Pancreas (tissue), 10 donors: ENCODE measurements at regions not wholly inside any gene's neighbourhood (a gene's known extent, or its start where the extent isn't known, plus 50 kb on each side); places are given as distances from the start of the nearest gene placed in this dataset.

ENCODE experiments used
- ATAC-seq, 4 donors: fragments of 200-7000 bp; cut with Tn5 transposase; one replicate each; pipeline versions ENCODE4 v1.8.0 to v1.9.1; 2020; ENCODE audit warnings: mild to moderate bottlenecking in 4 of 4, moderate library complexity in 4 of 4
- DNase-seq, 6 donors: peaks; one replicate each; pipeline ENCODE4 v3.0.0-alpha.2; 2020
- FAIRE-seq: peaks from 2 replicates; lab custom pipeline; 2012; peaks lifted over from hg19 to GRCh38; lab: Jason Lieb, UNC
- H3K27ac ChIP-seq, 4 donors: fragments of 200-600 bp; sonication (generic); 1 replicate in 3 of 4; 2 replicates in 1 of 4; pipeline versions ENCODE4 v1.5.0 to v1.8.0; 2020
- H3K27me3 ChIP-seq, 4 donors: fragments of 200-600 bp; one replicate each; pipeline ENCODE4 v1.8.0; 2021
- H3K36me3 ChIP-seq, 3 donors: fragments of 200-600 bp; sonication (generic) in 1 of 3; one replicate each; pipeline versions ENCODE4 v1.5.0 to v1.8.0; 2020 to 2021
- H3K4me1 ChIP-seq, 3 donors: fragments of 200-600 bp; one replicate each; pipeline ENCODE4 v1.8.0; 2021
- H3K4me3 ChIP-seq, 4 donors: fragments of 200-600 bp; sonication (generic) in 2 of 4; one replicate each; pipeline versions ENCODE4 v1.5.0 to v1.8.0; 2020 to 2021
- H3K9me3 ChIP-seq, 4 donors: fragments of 200-600 bp; one replicate each; pipeline ENCODE4 v1.8.0; 2021
- WGBS, 2 donors: extraction: QIAGEN DNeasy Blood & Tissue Kit; methylation state at CpG; one replicate each; pipeline ENCODE4 v1.1.7; 2013; 5-methylcytosine and 5-hydroxymethylcytosine counted together
- intact Hi-C, 3 donors: fragments of 100-400 bp; cut with DNase I; formaldehyde crosslinking; loops; one replicate each; pipeline versions ENCODE4 v1.11.1 to v1.14.2; 2022
- TF ChIP-seq, protein P1 (sequence below), 4 donors: fragments of 200-600 bp; sonication (generic) in 3 of 4; IDR thresholded peaks; one replicate each; pipeline versions ENCODE4 v1.5.0 to v1.8.0; 2021; ENCODE audit warnings: antibody characterized with exemption in 4 of 4
- donor health status: healthy with polysubstance abuse.
- donor health status: DM: no; HTN: no; CAD: no; lungs with moderate emphysema.
- donor health status: DM: no; HTN: no; CAD: no.
- donor health status: control.
- donor health status: control.
- donor health status: Bipolar disorder and iron deficiency.
- donor health status: DM: yes; HTN: yes; CAD: no.
- donor health status: DM: no; HTN: no; CAD: no.
- donor health status: DM: no; HTN: no; CAD: no.
- donor health status: DM: yes; HTN: yes; CAD: no.

DNA sequence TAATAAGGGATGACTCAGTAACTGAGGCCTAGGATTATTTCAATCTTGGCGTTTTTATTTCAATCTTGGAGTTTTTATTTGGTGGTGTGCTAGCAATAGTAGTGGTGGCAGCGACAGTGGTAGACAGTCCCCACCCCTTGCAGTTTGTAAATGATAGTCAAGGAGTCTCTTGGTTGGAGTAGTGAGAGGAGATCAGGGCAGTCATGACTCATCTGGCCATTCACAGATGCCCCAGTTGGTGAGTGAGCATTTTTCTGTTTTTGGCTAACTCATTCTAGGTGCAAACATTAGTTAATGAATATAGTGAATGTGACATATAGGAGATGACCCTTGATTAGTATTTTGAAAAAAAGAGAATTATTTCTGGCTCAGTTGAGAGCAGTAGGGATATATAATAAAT is 93.5 kb upstream of the ADAD1 start:
- no peak overlapping the region for H3K4me3 ChIP-seq
- DNase-seq = no peak
- 85 to 97% methylated on average over 2 of the region's 2 CpGs for WGBS, 2 donors

DNA sequence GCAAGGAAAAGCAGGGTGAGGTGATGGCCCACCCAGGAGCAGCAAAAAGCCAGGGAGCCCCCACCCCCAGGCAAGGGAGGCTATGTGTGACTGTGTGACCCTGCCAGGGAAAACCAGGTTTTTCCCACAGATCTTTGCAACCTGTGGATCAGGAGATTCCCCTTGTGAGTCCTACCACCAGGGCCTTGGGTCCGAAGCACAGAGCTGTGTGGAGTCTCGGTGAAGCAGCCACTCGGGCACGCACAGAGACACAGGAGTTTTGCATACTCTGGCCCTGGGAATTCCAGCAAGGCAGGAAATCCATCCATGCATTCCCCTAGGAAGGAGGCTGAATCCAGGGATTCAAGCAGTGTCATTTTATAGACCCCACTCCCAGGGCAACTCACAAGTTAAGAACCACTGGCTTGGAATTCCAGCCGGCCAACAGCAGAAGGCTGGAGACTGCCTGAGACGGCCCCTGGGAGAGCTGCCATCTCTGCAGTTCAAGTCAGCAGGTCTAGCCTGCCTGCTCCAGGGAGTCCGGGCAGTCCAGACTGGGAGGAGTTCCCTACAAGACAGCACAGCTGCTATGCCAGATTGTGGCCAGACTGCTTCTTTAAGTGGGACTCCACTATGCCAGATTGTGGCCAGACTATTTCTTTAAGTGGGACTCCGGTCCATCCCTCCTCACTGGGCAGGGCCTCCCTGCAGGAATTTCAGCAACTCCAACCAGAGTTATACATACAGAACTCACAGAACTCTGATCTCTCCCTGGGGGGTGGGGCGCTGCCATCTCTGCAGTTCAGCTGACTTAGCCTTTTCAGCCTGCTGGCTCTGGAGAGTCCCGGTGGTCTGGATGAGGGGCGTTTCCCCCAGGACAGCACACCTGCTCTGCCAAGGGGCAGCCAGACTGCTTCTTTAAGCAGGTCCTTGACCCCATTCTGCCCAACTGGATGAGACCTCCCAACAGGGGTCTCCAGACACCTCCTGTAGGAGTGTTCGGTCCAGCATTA is 85.1 kb upstream of the ADAD1 start:
- FAIRE-seq (no peak), DNase-seq (peak in 1 of 6 donors; percentile 29), ATAC-seq (no peak)
- WGBS, 2 donors = 91 to 97% methylated on average over 12 of the region's 12 CpGs
- Histone ChIP-seq H3K27me3 (no peaks in the 10 kb centered on the region), H3K9me3 (no peaks in the 10 kb centered on the region), H3K4me3 (no peak overlapping the region), H3K27ac (no peak overlapping the region), H3K36me3 (peaks cover 0 to 17% (median 0%) of the 10 kb centered on the region in 3 donors), H3K4me1 (no peaks in the 10 kb centered on the region)
- TF ChIP-seq, protein P1, sequence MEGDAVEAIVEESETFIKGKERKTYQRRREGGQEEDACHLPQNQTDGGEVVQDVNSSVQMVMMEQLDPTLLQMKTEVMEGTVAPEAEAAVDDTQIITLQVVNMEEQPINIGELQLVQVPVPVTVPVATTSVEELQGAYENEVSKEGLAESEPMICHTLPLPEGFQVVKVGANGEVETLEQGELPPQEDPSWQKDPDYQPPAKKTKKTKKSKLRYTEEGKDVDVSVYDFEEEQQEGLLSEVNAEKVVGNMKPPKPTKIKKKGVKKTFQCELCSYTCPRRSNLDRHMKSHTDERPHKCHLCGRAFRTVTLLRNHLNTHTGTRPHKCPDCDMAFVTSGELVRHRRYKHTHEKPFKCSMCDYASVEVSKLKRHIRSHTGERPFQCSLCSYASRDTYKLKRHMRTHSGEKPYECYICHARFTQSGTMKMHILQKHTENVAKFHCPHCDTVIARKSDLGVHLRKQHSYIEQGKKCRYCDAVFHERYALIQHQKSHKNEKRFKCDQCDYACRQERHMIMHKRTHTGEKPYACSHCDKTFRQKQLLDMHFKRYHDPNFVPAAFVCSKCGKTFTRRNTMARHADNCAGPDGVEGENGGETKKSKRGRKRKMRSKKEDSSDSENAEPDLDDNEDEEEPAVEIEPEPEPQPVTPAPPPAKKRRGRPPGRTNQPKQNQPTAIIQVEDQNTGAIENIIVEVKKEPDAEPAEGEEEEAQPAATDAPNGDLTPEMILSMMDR (IDR thresholded peaks at IDR 0.05) = no peak
- intact Hi-C loops = no loop called here

More for the DNA sequence above, 93.5 kb upstream of the ADAD1 start:
- H3K36me3 ChIP-seq = peaks cover 0 to 15% (median 7%) of the 10 kb centered on the region in 3 donors
- intact Hi-C loops = no loop called here
- no peak overlapping the region for H3K27ac ChIP-seq
- TF ChIP-seq, protein P1 (IDR thresholded peaks at IDR 0.05) = no peak
- no peaks in the 10 kb centered on the region for H3K4me1 ChIP-seq
- peaks cover 0 to 2% (median 0%) of the 10 kb centered on the region in 4 donors for H3K9me3 ChIP-seq
- no peaks in the 10 kb centered on the region for H3K27me3 ChIP-seq
- ATAC-seq (no peak), FAIRE-seq (no peak)

DNA sequence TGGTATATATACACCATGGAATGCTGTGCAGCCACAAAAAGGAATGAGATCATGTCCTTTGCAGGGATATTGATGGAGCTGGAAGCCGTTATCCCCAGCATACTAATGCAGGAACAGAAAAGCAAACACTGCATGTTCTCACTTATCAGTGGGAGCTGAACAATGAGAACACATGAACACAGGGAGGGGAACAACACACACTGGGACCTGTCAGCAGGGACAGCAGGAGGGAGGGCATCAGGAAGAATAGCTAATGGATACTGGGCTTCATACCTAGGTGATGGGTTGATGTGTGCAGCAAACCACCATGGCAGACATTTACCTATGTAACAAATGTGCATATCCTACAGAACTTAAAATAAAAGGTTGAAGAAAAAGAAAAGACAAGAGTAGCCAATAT is 81.1 kb upstream of the ADAD1 start:
- Histone ChIP-seq H3K9me3 (no peaks in the 10 kb centered on the region), H3K27ac (no peak overlapping the region), H3K36me3 (peaks cover 0 to 17% (median 0%) of the 10 kb centered on the region in 3 donors), H3K4me1 (no peaks in the 10 kb centered on the region), H3K4me3 (no peak overlapping the region), H3K27me3 (no peaks in the 10 kb centered on the region)
- intact Hi-C loops = no loop called here
- ATAC-seq = no peak
- FAIRE-seq = no peak
- TF ChIP-seq, protein P1 (IDR thresholded peaks at IDR 0.05) = no peak
- DNase-seq = no peak
- WGBS, 2 donors = 80 to 83% methylated on average over 1 of the region's 1 CpG

DNA sequence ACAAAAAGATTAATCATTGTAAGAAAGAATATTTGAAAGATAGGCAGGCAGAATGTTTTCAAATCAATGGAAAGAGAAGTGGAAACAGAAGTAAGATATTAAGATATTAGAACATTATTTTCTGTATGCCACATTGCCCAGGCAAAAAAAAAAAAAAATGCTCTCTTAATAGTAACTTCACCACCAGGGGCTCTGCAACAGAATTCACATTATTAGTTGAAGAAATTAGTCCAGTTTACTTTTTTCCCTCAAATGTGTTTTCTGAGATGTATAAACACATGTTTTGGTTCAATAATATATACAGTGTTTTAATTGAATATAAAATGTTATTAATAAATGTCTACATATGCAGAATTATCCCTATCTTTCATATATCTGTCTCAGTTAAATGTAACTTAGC is 78.0 kb upstream of the ADAD1 start:
- FAIRE-seq = peak; percentile 17
- TF ChIP-seq, protein P1 (IDR thresholded peaks at IDR 0.05) = no peak
- intact Hi-C loops = no loop called here

DNA sequence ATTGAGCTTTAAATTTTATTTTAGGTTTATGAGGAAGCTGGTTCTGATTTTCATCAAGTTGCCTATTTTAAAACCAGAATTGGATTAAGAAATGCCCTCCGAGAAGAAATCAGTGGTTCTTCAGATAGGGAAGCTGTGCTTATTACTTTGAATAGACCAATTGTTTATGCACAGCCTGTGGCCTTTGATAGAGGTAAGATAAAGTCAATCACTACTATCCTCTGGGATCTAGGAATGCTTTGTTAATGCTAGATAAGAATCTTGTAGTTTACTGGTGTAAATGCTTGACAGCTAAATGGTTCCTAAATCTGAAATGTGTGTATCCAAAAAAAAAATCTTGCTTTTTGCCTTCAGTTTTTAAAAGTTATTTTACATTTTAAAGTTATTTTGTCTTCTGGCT is 73.0 kb upstream of the ADAD1 start:
- Histone ChIP-seq H3K27ac (no peak overlapping the region), H3K9me3 (no peaks in the 10 kb centered on the region), H3K27me3 (no peaks in the 10 kb centered on the region), H3K4me3 (no peak overlapping the region), H3K36me3 (peaks cover 0 to 5% (median 0%) of the 10 kb centered on the region in 3 donors), H3K4me1 (no peaks in the 10 kb centered on the region)
- TF ChIP-seq, protein P1 (IDR thresholded peaks at IDR 0.05) = no peak
- ATAC-seq = no peak
- DNase-seq = no peak
- intact Hi-C loops = no loop called here
- 72 to 85% methylated on average over 1 of the region's 1 CpG for WGBS, 2 donors
- no peak for FAIRE-seq

More for the DNA sequence above, 78.0 kb upstream of the ADAD1 start:
- no peak for ATAC-seq
- Histone ChIP-seq H3K4me1 (no peaks in the 10 kb centered on the region), H3K9me3 (no peaks in the 10 kb centered on the region), H3K4me3 (no peak overlapping the region), H3K27me3 (no peaks in the 10 kb centered on the region), H3K27ac (no peak overlapping the region), H3K36me3 (no peaks in the 10 kb centered on the region)
- DNase-seq = no peak
